HG03342 (cell line): ENCODE measurements at regions not wholly inside any gene's neighbourhood (a gene's known extent, or its start where the extent isn't known, plus 50 kb on each side); places are given as distances from the start of the nearest gene placed in this dataset.

Experiments
- ATAC-seq: cut with Tn5 transposase; IDR thresholded peaks from one replicate; pipeline ENCODE4 v1.9.1; 2021; ENCODE audit warnings: mild to moderate bottlenecking, moderate library complexity; ENCODE audit not compliant: unreplicated experiment

- no peak for ATAC-seq
Measured at GRCh38 chr4:125679989-125680388, 365.2 kb downstream of the FAT4 start.

- no peak for ATAC-seq
Measured at GRCh38 chr4:125681240-125681639, 366.5 kb downstream of the FAT4 start.

DNA sequence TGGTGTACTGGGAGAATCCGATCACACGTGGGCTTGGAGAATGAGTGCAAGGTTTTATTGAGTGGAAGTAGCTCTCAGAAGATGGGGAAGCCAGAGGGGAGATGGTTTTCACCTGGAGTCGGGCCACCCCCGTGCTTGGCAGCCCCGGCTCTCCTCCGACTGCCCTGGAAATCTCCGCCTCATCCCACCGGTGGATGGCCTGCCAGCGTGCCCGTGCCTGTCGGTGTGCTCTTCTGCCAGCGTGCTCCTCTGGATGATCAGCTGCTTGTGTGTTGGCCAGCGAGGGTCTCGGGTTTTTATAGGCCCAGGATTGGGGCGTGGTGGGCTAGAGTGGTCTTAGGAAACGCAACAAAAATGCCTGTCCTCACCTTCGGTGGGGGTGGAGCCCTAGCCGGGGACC, 368.0 kb downstream of the FAT4 start:
- ATAC-seq: no peak

- no peak for ATAC-seq
Measured at GRCh38 chr4:125688841-125689240, 374.1 kb downstream of the FAT4 start.

GRCh38 chr4:125689805-125690204, 375.1 kb downstream of the FAT4 start:
- ATAC-seq: no peak

GRCh38 chr4:125693228-125693627, 378.5 kb downstream of the FAT4 start:
- no peak for ATAC-seq

DNA sequence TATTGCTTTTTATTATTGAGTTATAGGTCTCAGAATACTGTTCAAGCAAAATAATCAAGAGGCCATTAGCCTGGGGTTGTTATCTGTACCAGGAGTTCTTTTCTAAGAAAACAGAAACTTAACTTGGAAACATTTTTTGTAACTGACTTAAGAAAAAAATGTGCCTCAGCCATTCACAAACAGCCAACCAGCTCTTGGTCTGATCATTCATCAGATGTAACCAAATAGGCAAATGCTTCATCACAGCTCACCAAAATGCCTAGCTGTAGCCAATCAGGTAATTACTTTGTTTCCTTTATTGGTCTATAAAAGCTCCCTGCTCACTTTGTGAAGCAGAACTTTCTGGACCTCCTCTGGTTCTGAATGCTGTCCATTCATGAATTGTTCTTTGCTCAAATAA, 387.7 kb downstream of the FAT4 start:
- ATAC-seq: no peak

DNA sequence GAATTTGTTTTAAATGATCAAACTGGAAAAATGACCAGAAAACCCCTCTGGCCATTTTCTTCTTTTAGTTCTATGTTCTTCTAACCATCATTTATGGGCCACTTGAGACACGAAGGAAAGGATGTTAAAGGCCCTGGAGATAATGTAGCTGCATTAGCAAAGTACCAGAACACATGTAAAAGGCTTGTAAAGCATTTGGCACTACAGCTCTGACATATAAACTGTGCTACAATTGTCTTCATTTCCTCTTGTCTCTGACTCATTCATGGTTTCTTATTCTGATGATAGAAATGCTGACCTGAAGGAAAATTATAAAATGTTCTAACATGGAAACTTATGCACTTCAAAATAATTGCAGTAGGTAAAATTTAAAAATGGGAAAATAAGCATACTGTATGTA, 388.7 kb downstream of the FAT4 start:
- ATAC-seq: no peak

DNA sequence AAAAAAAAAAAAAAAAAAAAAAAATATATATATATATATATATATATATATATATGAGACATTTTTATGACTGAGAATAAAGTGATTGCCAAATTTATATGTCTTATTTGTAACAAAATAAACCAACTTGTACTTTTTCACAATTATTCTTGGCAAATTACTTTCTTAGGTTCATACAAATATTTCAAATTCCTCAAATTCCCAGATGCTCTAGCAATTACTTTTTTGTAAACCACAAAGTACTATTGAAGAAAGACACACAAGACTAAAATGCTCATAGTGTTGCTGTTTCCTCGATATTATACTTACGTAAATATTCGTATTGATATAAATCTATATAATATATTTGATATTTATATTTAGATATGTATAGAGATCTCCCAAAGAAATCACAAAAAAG, 390.0 kb downstream of the FAT4 start:
- no peak for ATAC-seq

DNA sequence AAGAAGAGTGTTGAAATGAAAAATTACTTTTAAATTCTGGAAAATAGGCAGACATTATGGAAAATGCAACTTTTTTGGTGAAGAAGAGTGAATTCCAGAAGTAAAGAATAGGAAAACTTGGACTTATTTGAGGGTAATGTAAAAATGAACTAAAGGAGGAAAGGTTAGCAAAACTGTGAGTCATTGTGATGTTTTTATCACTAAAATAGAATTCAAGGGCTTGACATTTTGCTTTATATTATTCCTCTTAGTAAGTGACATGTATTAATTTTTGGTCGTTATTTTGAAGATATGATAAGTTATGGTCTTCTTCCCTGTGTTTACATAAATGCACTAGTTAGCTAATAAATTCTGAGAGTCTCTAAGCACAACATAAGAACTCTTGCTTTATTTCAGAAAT, 390.9 kb downstream of the FAT4 start:
- ATAC-seq: no peak

- ATAC-seq: no peak
Measured at GRCh38 chr4:125707397-125707796, 392.6 kb downstream of the FAT4 start.

DNA sequence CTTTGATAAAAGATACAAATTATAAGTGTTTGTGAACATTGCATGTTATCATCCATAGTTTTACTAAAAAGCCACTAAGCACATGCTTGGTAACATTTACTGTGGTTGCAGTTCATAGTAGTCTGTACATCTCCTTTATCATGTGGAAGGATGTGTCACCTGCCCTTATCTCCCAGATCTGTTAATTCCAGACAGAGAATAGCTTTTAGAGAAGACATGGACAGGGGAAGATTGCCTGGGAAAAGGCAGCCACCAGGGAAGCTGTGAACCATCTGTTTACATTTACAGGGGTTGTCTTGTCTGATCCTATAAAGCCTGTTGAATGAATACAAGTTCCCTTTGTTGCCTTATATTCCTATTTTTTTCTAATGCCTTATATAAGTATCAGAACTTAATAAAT, 396.0 kb downstream of the FAT4 start:
- no peak for ATAC-seq

GRCh38 chr4:125714049-125714448, 399.3 kb downstream of the FAT4 start:
- ATAC-seq: no peak

DNA sequence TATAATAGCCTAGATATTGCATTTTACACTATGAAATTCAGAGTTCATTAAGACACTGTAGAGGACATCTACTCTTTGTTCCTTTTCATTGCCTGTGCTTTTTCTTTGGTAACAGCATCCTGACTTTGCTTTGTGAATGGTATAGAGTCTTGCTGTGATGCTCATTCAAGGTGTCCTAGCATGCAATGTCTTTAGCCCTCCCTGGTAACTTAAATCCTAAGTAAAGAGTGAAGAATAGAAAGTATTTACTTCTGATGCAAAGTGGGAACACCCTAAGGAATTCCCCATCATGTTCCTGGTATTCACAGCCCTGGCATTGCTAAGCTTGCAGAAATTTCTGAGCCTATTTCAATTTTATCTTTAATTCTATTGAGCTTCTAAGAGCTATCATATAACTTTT, 400.1 kb downstream of the FAT4 start:
- no peak for ATAC-seq

DNA sequence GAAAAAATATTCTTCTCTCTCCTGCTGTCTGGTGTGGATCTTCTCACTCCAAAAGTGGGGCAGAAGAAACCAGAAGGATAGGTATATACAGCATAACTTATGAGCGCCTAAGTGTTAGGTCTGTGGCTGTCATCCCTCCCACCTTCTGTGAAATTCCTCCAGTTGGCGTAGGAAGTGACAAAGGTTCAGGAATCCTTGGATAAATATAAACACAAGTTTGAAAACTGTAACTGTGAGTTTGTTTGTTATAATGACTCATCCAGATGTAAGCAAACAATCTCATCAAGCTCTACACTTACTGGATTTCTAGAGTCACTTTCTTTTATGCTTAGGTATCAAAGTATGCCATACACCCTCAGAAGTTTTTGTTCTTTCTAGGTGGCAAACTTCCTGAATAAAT, 405.2 kb downstream of the FAT4 start:
- ATAC-seq: no peak

DNA sequence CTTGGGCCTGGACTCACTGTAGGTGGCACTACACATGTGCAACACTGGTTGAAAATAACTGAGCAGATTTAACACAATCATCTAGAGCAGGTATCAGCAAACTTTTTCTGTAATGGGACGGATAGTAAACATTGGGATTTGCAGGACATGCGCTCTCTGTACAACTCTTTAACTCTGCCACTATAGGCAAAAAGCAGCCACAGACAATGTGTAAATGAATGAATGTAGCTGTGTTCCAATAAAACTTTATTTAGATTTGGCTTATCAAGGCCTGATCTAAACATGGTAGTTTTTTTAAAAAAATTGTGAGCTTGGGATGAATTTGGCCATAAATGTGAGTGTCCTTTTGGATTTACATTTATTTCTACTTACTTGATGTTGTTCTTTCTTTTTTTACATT, 407.3 kb downstream of the FAT4 start:
- ATAC-seq: no peak

- ATAC-seq: no peak
Measured at GRCh38 chr4:125725957-125726525, 411.3 kb downstream of the FAT4 start.

- no peak for ATAC-seq
Measured at GRCh38 chr4:125727931-125728330, 413.2 kb downstream of the FAT4 start.

DNA sequence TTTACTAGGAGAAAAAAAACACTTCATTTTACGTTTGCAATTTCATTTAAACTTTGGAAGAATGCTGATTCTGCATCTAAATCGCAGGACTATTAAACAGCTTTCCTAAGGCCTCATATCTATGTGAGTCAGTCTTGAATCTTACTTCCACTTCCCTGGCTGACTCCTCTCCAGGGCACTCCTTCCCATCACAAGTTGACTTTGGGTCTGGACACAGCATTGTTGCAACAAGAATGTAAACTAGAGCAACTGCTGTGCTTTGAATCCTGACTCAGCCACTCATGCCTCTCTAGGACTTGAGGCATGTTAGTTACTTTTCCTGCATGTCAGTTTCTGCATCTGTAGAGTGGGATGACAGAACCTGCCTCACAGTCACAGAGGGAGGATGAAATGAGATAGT, 413.8 kb downstream of the FAT4 start:
- no peak for ATAC-seq

DNA sequence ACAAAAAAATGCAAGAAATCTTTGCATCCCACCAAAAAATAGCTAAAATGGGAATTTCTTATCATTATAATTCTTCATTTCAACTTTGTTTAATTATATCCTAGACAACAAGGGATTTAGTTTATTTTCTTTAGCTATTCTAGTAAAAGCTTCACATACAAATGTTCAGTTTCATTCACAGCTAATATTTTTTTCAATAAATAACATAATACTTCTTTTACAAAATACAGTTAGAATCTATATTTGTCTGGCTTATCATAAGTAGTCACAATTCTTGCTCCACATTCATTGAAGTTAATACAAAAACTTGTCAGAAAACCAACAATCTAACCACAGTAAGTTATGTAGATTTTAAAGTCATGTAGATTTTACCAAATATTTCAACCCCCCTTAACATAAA, 414.4 kb downstream of the FAT4 start:
- ATAC-seq: no peak

GRCh38 chr4:125732632-125733031, 417.9 kb downstream of the FAT4 start:
- no peak for ATAC-seq

- no peak for ATAC-seq
Measured at GRCh38 chr4:125734504-125734903, 419.7 kb downstream of the FAT4 start.

- ATAC-seq: no peak
Measured at GRCh38 chr4:125735102-125735501, 420.3 kb downstream of the FAT4 start.

- ATAC-seq: no peak
Measured at GRCh38 chr4:125736057-125736456, 421.3 kb downstream of the FAT4 start.
